ENCODE measurements at regions not wholly inside any gene's neighbourhood (a gene's known extent, or its start where the extent isn't known, plus 50 kb on each side); places are given as distances from the start of the nearest gene placed in this dataset.

- POLR2A ChIA-PET (ENCODE audit: partially characterized antibody): no interaction called here
- no peak overlapping the region for H3K9ac ChIP-seq (replicated peaks in 1 of 4; ENCODE audit: extremely low read depth in 1 of 4, low read depth in 3 of 4, low read length in 3 of 4)
- peaks cover 0 to 4% (median 0%) of the 10 kb centered on the region in 4 experiments; a peak in 2 of 7 replicates for H3K4me1 ChIP-seq (replicated peaks in 1 of 4; ENCODE audit: control insufficient read depth in 3 of 4, insufficient read depth in 4 of 4, low read length in 3 of 4)
- CTCF ChIA-PET (ENCODE audit: partially characterized antibody): no interaction called here
- H3K18ac ChIP-seq (ENCODE audit: extremely low read depth, low read length): no peak overlapping the region
- H2AK5ac ChIP-seq (ENCODE audit: low read depth, low read length): no peak overlapping the region
- no peak overlapping the region for H2BK20ac ChIP-seq (ENCODE audit: low read length)
- no peaks in the 10 kb centered on the region for H3K9me3 ChIP-seq (ENCODE audit: insufficient read depth in 2 of 2, low read depth in 1 of 2, low read length in 1 of 2)
- DNase-seq (ENCODE audit: low read depth in 1 of 2, low spot score in 2 of 2) (no peak), FAIRE-seq (no peak)
- no peaks in the 10 kb centered on the region for H3K27me3 ChIP-seq (replicated peaks in 1 of 4; ENCODE audit: control insufficient read depth in 3 of 4, extremely low read depth in 1 of 4, insufficient read depth in 3 of 4, low read length in 3 of 4)
- H2BK5ac ChIP-seq (ENCODE audit: low read depth, low read length): no peak overlapping the region
- H3K4me3 ChIP-seq (ENCODE audit: extremely low read depth in 1 of 4, insufficient read depth in 2 of 4, low read depth in 3 of 4, low read length in 4 of 4): no peak overlapping the region
- no peak for TF ChIP-seq ATF2 (IDR thresholded peaks at IDR 0.05; ENCODE audit: low read length)
- no peak for TF ChIP-seq POLR2AphosphoS5 (IDR thresholded peaks at IDR 0.05; ENCODE audit: low read depth, low read length)
- TF ChIP-seq HDAC2 (IDR thresholded peaks at IDR 0.05; ENCODE audit: borderline replicate concordance in 1 of 2, low read depth in 2 of 2, low read length in 2 of 2): no peak
- no peak overlapping the region for H3K27ac ChIP-seq (ENCODE audit: low read depth, low read length)
- no peaks in the 10 kb centered on the region for H3K36me3 ChIP-seq (ENCODE audit: control insufficient read depth in 2 of 4, insufficient read depth in 4 of 4, low read length in 3 of 4)
- H4K91ac ChIP-seq (replicated peaks; ENCODE audit: insufficient read length, low read length): no peak overlapping the region
- H3K79me2 ChIP-seq (ENCODE audit: control insufficient read depth in 1 of 2, insufficient read depth in 2 of 2, low read length in 2 of 2): no peaks in the 10 kb centered on the region
- H2BK120ac ChIP-seq (replicated peaks; ENCODE audit: low read depth, low read length): no peak overlapping the region
- H3K23me2 ChIP-seq (ENCODE audit: low read depth, low read length): no peaks in the 10 kb centered on the region
- no peak overlapping the region for H3K56ac ChIP-seq (replicated peaks; ENCODE audit: insufficient read length, low read depth, low read length)
- H3K4me2 ChIP-seq (ENCODE audit: insufficient read depth in 1 of 2, low read depth in 2 of 2, low read length in 2 of 2): no peak overlapping the region
- H2AFZ ChIP-seq (ENCODE audit: low read length): no peak overlapping the region
- H4K5ac ChIP-seq (ENCODE audit: insufficient read length, low read depth, low read length): no peak overlapping the region
- H2BK12ac ChIP-seq (ENCODE audit: low read depth, low read length): no peak overlapping the region
- no peaks in the 10 kb centered on the region for H4K20me1 ChIP-seq (replicated peaks in 1 of 2; ENCODE audit: control insufficient read depth in 1 of 2, insufficient read depth in 2 of 2, low read length in 2 of 2)
- no peak overlapping the region for H3K23ac ChIP-seq (ENCODE audit: insufficient read length)
- WGBS, 2 experiments (ENCODE audit: extremely low coverage in 1 of 2, insufficient coverage in 1 of 2, insufficient read length in 1 of 2, insufficient replicate concordance in 2 of 2, low coverage in 1 of 2, low lambda C conversion rate in 2 of 2, missing lambda C conversion rate in 1 of 2): 83% methylated on average over 5 of the region's 5 CpGs; no CpG with 5 or more reads in 1 of the 2 experiments
- H3K14ac ChIP-seq (ENCODE audit: insufficient read length): no peak overlapping the region
- no peak overlapping the region for H4K8ac ChIP-seq (ENCODE audit: extremely low read depth, insufficient read depth, low read length)
- no peak overlapping the region for H3K4ac ChIP-seq (replicated peaks; ENCODE audit: insufficient read length, low read depth, low read length)
- H2BK15ac ChIP-seq (ENCODE audit: low read length): no peak overlapping the region
- no peaks in the 10 kb centered on the region for H3K79me1 ChIP-seq (ENCODE audit: low read depth, low read length)
These were observed 662.6 kb upstream of the MEF2C start for GRCh38 chr5:89545626-89546025.
